Liver (tissue), 3 donors: ENCODE measurements at regions not wholly inside any gene's neighbourhood (a gene's known extent, or its start where the extent isn't known, plus 50 kb on each side); places are given as distances from the start of the nearest gene placed in this dataset.

ENCODE experiments used
- CTCF ChIP-seq: fragments of 150-350 bp; IDR thresholded peaks from 2 replicates; pipeline ENCODE4 v1.5.1; 2017; ENCODE audit warnings: improper control_type of control experiment, low read depth, low read length; ENCODE audit not compliant: missing input control
- GABPA ChIP-seq, 2 donors: IDR thresholded peaks in 1 of 2; conservative IDR thresholded peaks in 1 of 2; 2 replicates each; pipeline ENCODE4 v1.6.1; 2016; ENCODE audit warnings: antibody characterized with exemption in 2 of 2, mild to moderate bottlenecking in 1 of 2, moderate library complexity in 1 of 2
- RAD21 ChIP-seq, 2 donors: IDR thresholded peaks; 2 replicates each; pipeline ENCODE4 v1.6.1; 2016; ENCODE audit warnings: antibody characterized with exemption in 2 of 2, mild to moderate bottlenecking in 2 of 2
- donor health status: healthy.
- donor health status: healthy.

- TF ChIP-seq CTCF = no peak
- TF ChIP-seq RAD21 (IDR thresholded peaks at IDR 0.05) = no peak
- TF ChIP-seq GABPA (IDR thresholded peaks at IDR 0.05 in 1 of 2, conservative IDR thresholded peaks at IDR 0.05 in 1 of 2) = no peak
Observed at GRCh38 chr18:66328296-66328878, 275.5 kb downstream of the CDH19 start.
